Adrenal gland (tissue), 9 donors: ENCODE measurements at regions not wholly inside any gene's neighbourhood (a gene's known extent, or its start where the extent isn't known, plus 50 kb on each side); places are given as distances from the start of the nearest gene placed in this dataset.

Experiments
- DNase-seq, 7 donors: peaks; one replicate each; pipeline ENCODE4 v3.0.0-alpha.2; 2019 to 2020
- H3K27ac ChIP-seq, 5 donors: fragments of 200-600 bp; sonication (generic) in 4 of 5; 1 replicate in 3 of 5; 2 replicates in 2 of 5; pipeline versions ENCODE4 v1.5.1 to v1.8.0; 2016 to 2020; ENCODE audit warnings: mild to moderate bottlenecking in 1 of 5
- H3K27me3 ChIP-seq: fragments of 200-600 bp; 2 replicates; pipeline ENCODE4 v1.8.0; 2021
- H3K36me3 ChIP-seq, 2 donors: fragments of 200-600 bp; replicated peaks in 1 of 2; 1 replicate in 1 of 2; 2 replicates in 1 of 2; pipeline versions ENCODE4 v1.5.1 to v1.8.0; 2018 to 2022
- H3K4me1 ChIP-seq, 2 donors: fragments of 200-600 bp; replicated peaks in 1 of 2; 1 replicate in 1 of 2; 2 replicates in 1 of 2; pipeline versions ENCODE4 v1.5.1 to v1.8.0; 2018 to 2021
- H3K4me3 ChIP-seq, 4 donors: fragments of 200-600 bp; sonication (generic) in 3 of 4; one replicate each; pipeline ENCODE4 v1.5.1; 2016 to 2018
- H3K9me3 ChIP-seq, 3 donors: fragments of 200-600 bp; sonication (generic) in 1 of 3; replicated peaks in 1 of 3; 1 replicate in 2 of 3; 2 replicates in 1 of 3; pipeline versions ENCODE4 v1.5.1 to v1.8.0; 2016 to 2021
- POLR2A ChIP-seq, 2 donors: fragments of 450-650 bp; IDR thresholded peaks; one replicate each; pipeline ENCODE4 v1.6.1; 2017; ENCODE audit warnings: antibody characterized with exemption in 2 of 2, mild to moderate bottlenecking in 2 of 2, moderate library complexity in 1 of 2
- WGBS, 4 donors: extraction: QIAGEN DNeasy Blood & Tissue Kit in 2 of 4; methylation state at CpG; one replicate each; pipeline versions ENCODE4 v1.1.5 to v1.1.7; 2013 to 2017; 5-methylcytosine and 5-hydroxymethylcytosine counted together
- intact Hi-C, 2 donors: fragments of 100-400 bp; cut with DNase I; formaldehyde crosslinking; loops; one replicate each; pipeline versions ENCODE4 v1.14.1 to v1.15.0; 2022 to 2023
- TF ChIP-seq, protein P1 (sequence below), 6 experiments: fragments of 450-650 bp in 4 of 6; fragments of 200-600 bp in 2 of 6; sonication (generic) in 1 of 6; IDR thresholded peaks; 1 replicate in 5 of 6; 2 replicates in 1 of 6; pipeline versions ENCODE4 v1.5.1 to v1.8.0; 2016 to 2021; ENCODE audit warnings: antibody characterized with exemption in 6 of 6, mild to moderate bottlenecking in 2 of 6, moderate library complexity in 1 of 6
- donor health status: healthy with polysubstance abuse.
- donor health status: Bipolar disorder and iron deficiency.
- donor health status: DM: yes; HTN: yes; CAD: no.
- donor health status: DM: no; HTN: no; CAD: no.
- donor health status: DM: no; HTN: no; CAD: no.

DNA sequence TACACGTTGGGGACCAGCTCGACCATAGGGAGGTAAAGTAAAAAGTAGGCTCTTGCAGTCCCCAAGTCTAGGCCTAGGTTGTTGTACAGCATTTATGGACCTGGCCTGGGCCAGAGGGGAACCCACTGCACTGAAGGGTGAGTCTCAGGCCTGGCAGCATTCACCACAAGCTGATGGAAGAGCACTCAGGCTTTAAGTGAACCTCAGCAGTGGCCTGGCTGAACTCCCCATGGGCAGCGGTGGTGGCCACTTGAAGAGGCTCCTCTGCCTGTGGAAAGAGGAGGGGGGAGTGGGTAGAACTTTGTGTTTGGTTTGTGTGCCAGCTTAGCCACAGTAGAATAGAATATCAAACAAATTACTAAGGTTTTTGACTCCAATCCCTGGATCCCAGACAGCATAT lies 176.2 kb upstream of the PRMT6 start:
- DNase-seq = no peak
- H3K4me1 ChIP-seq = no peaks in the 10 kb centered on the region
- no peaks in the 10 kb centered on the region for H3K9me3 ChIP-seq
- TF ChIP-seq, protein P1, sequence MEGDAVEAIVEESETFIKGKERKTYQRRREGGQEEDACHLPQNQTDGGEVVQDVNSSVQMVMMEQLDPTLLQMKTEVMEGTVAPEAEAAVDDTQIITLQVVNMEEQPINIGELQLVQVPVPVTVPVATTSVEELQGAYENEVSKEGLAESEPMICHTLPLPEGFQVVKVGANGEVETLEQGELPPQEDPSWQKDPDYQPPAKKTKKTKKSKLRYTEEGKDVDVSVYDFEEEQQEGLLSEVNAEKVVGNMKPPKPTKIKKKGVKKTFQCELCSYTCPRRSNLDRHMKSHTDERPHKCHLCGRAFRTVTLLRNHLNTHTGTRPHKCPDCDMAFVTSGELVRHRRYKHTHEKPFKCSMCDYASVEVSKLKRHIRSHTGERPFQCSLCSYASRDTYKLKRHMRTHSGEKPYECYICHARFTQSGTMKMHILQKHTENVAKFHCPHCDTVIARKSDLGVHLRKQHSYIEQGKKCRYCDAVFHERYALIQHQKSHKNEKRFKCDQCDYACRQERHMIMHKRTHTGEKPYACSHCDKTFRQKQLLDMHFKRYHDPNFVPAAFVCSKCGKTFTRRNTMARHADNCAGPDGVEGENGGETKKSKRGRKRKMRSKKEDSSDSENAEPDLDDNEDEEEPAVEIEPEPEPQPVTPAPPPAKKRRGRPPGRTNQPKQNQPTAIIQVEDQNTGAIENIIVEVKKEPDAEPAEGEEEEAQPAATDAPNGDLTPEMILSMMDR (IDR thresholded peaks at IDR 0.05) = no peak
- TF ChIP-seq POLR2A (IDR thresholded peaks at IDR 0.05) = no peak
- H3K36me3 ChIP-seq = no peaks in the 10 kb centered on the region
- no peak overlapping the region for H3K4me3 ChIP-seq
- no peak overlapping the region for H3K27ac ChIP-seq
- no peaks in the 10 kb centered on the region for H3K27me3 ChIP-seq
- intact Hi-C loops = no loop called here
- WGBS, 4 donors = 71 to 79% (median 77%) methylated on average over 3 of the region's 3 CpGs

DNA sequence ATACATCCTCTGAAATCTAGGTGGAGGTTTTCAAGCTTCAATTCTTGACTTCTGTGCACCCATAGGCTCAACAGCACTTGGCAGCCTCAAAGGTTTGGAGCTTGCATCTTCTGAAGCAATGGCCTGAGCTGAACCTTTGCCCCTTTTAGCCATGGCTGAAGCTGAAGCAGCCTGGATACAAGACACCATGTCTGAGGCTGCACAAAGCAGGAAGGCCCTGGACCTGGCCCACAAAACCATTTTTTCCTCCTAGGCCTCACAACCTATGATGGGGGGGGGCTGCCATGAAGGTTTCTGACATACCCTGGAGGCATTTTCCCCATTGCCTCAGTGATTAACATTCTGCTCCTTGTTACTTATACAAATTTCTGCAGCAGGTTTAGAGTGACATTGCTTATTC lies 173.3 kb upstream of the PRMT6 start:
- DNase-seq = no peak
- TF ChIP-seq, protein P1 (IDR thresholded peaks at IDR 0.05) = no peak
- Histone ChIP-seq H3K27ac (no peak overlapping the region), H3K4me3 (no peak overlapping the region), H3K4me1 (no peaks in the 10 kb centered on the region), H3K9me3 (no peaks in the 10 kb centered on the region), H3K36me3 (no peaks in the 10 kb centered on the region), H3K27me3 (no peaks in the 10 kb centered on the region)
- intact Hi-C loops = no loop called here

DNA sequence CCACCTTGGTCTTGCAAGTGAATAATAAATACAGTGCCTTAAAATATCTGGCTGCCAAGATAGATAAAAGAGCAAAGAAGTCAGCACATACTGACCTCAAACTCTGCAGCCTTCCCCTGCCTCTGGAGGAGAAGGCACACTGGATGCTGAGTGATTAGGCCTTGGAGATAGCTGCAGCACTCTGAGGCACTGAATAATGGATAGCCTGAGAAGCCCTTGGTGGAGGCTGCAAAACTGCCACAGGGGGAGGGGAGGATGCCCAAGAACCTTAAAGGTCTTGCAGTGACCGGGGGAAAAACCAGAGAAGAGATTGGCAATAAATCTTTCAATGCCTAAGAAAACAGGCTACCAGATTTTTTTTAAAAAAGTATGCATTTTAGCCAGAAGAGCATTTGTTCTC lies 167.4 kb upstream of the PRMT6 start:
- no peak for TF ChIP-seq POLR2A (IDR thresholded peaks at IDR 0.05)
- TF ChIP-seq, protein P1 (IDR thresholded peaks at IDR 0.05) = no peak
- Histone ChIP-seq H3K27me3 (no peaks in the 10 kb centered on the region), H3K4me3 (no peak overlapping the region), H3K27ac (no peak overlapping the region), H3K4me1 (no peaks in the 10 kb centered on the region), H3K36me3 (no peaks in the 10 kb centered on the region), H3K9me3 (no peaks in the 10 kb centered on the region)
- intact Hi-C loops = no loop called here
- DNase-seq = no peak
- WGBS, 4 donors = 22 to 33% (median 26%) methylated on average over 1 of the region's 1 CpG

DNA sequence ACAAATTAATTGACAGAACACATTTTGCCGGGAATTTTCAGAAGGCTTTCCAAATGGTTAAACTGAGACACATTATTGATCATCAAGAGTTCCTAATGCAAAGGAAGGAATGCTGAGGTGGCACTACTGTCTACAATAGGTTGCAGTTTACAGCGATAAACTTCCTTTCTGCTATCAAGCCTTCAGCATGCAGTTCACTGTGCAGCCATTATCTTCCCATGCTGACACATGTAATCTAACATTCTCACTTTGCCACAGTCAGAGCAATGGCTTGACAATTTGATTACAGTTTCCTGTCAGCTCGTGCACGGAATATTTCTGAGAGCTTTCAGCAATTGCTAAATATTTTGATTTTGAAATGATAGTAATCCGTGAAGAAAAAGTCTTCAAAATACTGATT lies 166.9 kb upstream of the PRMT6 start:
- Histone ChIP-seq H3K4me3 (no peak overlapping the region), H3K36me3 (no peaks in the 10 kb centered on the region), H3K9me3 (no peaks in the 10 kb centered on the region), H3K27ac (no peak overlapping the region), H3K4me1 (no peaks in the 10 kb centered on the region), H3K27me3 (no peaks in the 10 kb centered on the region)
- WGBS, 4 donors = 33 to 46% (median 39%) methylated on average over 5 of the region's 5 CpGs
- intact Hi-C loops = no loop called here
- no peak for DNase-seq
- TF ChIP-seq POLR2A (IDR thresholded peaks at IDR 0.05) = no peak
- TF ChIP-seq, protein P1 (IDR thresholded peaks at IDR 0.05) = no peak
